Endometrium (tissue), 2 donors: ENCODE measurements at regions not wholly inside any gene's neighbourhood (a gene's known extent, or its start where the extent isn't known, plus 50 kb on each side); places are given as distances from the start of the nearest gene placed in this dataset.

Source experiments
- FAIRE-seq: peaks from 2 replicates; lab custom pipeline; 2012; peaks lifted over from hg19 to GRCh38; lab: Jason Lieb, UNC
- donor health status: control.
- donor health status: control.

DNA sequence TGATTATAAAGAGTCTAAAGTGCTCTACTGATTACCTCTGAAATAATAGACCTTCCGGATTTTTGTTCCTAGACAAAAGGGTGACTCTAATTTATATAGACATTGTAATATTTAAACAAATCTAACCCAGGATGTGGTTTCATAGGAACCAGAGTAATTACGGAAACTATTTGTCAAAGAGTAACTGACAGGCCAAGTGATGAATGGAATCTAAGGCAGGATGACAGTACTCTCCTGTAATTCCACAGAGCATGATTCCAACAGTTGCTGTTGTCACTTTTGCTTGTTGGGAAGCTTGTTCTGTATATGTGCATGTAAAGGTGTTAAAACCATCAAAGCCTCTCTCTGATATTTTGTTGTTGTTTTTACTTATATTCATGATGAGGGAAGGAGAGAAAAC, 1141.0 kb downstream of the IGSF11 start:
- FAIRE-seq: no peak

DNA sequence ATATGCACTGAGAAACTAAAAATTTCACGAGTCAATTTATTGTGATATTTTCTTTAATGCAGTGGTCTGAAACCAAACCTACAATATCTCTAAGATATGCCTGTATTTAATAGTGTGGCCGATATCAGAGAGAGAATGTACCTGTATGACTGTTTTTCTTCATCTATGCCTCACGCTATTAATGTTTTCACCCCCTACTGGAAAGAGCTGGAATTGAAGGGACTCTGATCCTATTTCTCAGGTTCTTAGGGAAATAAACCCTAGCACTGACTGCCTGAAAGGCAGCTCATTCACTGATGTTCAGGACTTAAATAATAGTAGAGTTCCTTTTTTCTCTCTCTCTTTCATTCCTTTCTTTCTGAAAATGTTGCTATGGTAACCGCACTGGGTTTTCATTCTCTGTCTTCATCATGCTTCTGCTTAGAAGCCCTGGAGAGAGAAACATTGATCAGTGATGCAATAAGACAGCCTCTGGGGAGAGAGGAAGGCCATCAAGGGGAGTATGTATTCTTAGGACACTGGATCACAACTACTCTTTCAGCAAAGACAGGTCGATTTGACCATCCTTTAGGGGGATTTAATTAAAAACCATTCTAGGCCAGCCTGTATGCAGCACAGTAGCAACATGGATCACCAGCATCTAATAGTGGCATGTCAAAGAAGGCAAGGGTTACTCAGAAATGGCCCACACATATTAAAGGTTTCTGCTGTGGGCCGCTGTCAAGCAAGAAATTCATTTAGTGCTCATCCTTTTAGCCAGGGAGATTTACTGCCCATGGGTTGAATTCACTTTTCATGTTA, 1135.7 kb downstream of the IGSF11 start:
- no peak for FAIRE-seq

DNA sequence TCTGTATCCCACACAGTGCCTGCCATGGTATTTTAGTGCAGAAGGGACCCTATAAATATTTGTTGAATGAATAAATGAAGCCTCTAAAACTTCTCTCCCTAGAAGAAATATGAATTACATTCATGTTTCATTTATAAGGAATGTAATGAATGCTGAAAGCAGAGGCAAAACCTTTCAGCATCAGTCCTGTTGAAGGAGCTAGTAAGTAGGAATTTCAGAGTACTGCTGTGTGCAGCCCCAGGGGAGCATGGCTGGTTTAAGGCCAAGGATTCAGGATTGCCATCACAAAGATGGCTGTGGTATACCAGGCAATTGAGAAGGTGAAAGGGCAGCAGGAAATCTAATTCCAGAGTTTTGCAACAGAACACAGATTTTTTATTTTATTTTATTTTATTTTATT, 1131.4 kb downstream of the IGSF11 start:
- FAIRE-seq: no peak

GRCh38 chr3:117910820-117911521, 1123.7 kb downstream of the IGSF11 start:
- FAIRE-seq: peak; percentile 75

GRCh38 chr3:117912352-117912751, 1122.3 kb downstream of the IGSF11 start:
- no peak for FAIRE-seq

DNA sequence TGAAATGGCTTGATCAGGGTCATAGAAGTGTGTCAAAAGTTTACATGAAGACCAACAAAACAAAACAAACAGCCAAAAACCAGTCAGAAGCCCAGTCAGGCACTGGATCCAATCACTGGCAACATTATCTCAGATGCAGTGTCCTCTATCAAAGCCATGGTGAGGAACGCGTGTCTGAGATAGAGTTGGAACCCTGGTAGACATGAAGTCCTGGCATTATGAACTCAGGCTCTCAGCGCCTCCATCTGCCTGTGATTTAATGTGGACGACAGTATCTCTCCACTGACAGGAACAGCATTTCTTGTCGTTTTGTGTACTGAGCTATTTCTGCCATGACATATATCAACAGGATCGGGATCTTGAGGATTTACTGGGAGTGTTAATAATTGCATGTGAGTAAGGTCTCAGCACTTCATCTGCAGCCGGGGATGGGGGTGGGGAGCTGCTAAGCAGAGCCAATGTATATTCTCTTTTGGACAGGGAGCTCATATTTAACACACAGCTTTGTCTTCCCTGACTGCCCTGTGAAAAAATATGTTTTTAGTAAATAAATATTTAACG, 1120.0 kb downstream of the IGSF11 start:
- no peak for FAIRE-seq

GRCh38 chr3:117916839-117917238, 1117.8 kb downstream of the IGSF11 start:
- no peak for FAIRE-seq

GRCh38 chr3:117919621-117920020, 1115.0 kb downstream of the IGSF11 start:
- no peak for FAIRE-seq

DNA sequence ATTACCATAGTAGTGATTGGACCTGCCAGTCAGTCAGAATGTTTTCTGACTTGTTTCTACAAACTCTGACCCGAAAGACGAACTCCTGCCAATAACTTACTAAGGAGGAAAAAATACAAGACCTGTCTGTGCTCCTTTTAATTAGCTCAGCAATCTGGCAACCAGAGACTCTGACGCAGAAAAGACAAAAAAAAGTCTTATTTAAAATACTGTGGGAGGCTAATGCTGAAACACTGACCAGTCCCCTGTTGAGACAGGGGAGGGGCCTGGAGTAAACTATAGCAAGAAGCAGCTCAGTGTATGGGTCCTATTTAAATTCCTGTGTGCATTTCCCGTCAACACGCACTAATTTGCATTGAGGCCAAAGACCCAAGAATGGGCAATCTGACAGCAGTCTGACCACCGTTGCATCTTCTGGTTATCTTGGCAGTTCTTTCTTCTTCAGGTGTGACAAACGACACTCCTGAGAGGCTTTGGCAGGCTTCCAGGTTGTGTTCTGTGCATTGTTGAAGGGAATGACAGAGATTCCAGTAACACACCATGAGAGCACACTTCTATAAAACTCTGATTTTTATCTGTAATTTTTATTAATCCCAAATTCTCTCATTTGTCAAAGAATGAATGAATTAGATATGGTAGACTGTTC, 1114.3 kb downstream of the IGSF11 start:
- FAIRE-seq: no peak

DNA sequence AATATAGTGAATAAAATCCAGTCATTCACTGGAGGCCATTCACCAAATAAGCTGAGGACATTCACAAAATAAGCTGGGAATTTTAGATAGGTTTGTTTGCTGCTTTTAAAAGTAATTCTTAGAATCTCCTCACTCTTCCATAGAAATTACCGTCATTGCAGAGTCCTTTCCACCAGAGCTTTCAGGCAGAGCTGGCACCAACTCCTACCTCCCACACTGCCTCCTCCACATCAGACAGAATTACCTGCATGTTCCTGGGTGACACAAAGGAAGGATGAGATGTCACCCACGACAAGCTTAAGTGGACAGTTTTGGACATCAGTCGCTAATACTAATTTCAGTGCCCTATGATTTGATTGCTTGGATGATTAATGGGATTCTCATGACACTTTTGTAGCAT, 1113.2 kb downstream of the IGSF11 start:
- FAIRE-seq: no peak

DNA sequence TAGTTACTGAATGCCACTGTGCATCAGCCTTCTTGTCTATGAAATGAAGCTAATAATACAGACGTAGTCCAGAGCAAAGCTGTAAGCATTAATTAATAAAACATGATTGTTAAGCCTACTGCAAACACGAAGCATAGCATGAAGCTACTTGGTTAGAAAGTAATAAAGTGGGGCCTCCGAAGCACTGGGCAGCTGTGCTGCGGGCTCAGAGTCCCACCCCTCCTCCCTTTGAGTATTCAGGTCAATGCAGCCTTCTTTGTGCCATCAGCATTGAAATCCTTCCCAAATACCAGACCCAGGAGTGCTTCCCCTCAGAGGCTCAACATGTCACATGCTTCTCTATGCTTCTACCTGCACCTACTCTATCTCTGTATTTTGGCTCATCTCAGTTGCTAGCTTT, 1112.6 kb downstream of the IGSF11 start:
- no peak for FAIRE-seq

DNA sequence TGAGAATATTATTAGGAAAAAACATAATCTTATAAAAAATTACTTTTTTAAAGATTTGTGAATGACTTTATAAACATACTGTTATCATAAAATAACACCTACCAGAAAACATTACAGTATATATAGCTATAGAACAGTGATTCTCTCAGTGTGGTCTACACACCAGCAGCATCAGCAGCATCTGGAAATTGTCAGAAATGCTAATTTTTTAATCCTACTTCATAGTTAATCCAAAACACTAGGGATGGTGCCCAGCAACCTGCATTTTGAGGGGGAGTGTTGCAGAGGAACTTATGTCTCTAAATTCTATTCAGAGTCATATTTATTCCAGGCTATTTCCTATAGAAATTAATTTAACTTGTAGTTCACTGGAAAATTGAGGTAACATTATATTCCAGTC, 1107.8 kb downstream of the IGSF11 start:
- FAIRE-seq: no peak

- no peak for FAIRE-seq
Measured at GRCh38 chr3:117927825-117928224, 1106.8 kb downstream of the IGSF11 start.

GRCh38 chr3:117928836-117929235, 1105.8 kb downstream of the IGSF11 start:
- no peak for FAIRE-seq

GRCh38 chr3:117932441-117932840, 1102.2 kb downstream of the IGSF11 start:
- no peak for FAIRE-seq

DNA sequence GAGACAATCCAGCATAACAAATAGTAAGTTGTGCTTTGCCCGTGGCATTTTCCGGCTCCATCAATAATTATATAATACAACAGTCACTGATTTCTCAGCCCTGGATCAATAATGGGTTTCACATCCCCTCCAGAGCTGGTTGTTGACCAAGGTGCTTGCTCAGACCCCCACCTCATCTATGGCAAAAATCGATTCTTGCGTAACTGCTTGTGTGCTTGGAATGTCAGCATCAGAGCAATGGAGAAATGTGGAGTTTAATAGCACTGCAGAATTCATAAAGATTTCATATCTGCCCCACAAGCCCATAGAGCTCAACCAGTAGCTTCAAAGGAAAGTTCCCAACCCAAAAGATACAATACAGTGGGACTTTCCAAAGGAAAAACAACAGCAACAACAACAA, 1098.5 kb downstream of the IGSF11 start:
- no peak for FAIRE-seq

DNA sequence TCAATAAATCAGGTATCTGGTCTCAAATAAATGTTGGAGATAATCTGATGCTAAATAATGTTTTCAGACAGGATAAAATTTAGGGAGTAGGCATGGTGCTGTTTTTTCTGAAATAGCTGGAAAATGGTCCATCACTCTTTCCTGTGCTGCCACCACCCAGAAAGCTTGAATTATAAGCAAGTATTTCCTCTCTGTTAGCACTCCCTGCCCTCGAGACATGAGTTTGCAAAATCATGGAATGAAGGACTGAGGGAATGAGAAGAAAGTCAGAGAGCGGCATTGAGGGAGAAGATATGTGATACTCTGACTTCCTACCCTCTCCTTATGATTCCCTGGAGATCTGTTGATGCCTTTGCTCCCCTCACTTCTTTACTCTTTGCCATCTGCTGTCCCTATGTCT, 1095.7 kb downstream of the IGSF11 start:
- no peak for FAIRE-seq

DNA sequence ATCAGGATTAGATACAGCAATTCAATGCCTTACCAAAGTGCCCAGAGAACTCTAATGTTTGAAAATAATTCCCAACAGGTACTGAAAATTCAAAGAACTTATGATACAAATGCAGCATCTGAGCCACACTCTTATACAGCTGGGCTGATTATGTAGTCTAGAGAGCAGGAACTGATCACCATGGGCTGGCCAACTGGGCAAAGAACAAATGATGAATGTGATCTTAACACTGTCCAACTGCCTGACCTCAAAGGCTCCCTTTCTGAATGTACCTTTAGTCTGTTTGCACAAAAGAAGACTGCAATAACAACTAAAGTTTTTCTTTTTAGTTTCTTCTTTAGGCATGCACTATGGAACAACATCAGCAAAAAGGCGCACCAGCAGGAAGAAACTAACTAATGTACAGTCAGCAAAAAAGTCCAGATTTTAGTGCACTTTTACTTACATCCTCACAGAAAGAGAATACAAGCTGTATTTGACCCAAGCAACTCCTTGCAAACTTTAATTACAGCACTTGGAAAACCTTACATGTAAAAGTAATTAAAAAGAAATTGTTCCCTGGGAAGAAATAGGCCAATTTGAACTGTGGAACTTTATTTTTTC, 1095.1 kb downstream of the IGSF11 start:
- FAIRE-seq: no peak

- no peak for FAIRE-seq
Measured at GRCh38 chr3:117941015-117941414, 1093.6 kb downstream of the IGSF11 start.

DNA sequence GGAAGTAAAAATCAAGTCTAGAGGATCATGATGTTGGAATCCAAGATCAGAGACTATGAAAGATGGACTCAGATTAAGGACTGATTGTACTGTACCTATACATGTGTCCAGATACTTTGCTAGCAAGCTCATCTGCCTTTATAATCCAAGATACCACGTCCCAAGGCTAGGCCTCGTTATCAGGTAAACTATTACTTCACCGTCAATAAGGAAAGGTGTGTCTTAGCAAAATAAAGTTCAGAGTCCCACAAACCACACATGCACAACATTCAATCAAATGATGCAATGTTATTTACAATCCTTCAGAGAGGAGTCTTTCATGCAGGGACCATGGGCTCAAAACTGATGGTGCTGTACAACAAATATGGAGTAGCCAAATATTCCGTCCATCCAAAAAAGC, 1092.9 kb downstream of the IGSF11 start:
- FAIRE-seq: no peak

GRCh38 chr3:117954131-117954530, 1080.5 kb downstream of the IGSF11 start:
- no peak for FAIRE-seq

DNA sequence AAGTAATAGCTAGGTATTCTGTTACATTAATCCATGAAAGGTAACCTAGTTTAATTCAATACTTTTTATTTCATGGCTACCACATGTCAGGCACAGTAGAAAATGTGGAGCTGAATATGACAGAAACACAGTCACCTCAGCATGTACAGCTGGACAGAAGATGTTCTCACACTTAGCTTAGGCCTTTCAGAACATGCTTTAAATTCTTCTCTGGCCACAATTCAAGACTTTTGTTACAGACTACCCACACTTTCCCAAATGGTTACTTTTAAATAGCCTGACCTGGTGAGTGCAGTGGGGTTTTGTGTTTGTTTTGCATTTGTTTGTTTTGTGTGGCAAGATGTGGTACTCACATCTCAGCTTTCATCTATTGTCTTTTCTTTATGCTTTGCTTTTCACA, 1079.5 kb downstream of the IGSF11 start:
- FAIRE-seq: peak; percentile 31

DNA sequence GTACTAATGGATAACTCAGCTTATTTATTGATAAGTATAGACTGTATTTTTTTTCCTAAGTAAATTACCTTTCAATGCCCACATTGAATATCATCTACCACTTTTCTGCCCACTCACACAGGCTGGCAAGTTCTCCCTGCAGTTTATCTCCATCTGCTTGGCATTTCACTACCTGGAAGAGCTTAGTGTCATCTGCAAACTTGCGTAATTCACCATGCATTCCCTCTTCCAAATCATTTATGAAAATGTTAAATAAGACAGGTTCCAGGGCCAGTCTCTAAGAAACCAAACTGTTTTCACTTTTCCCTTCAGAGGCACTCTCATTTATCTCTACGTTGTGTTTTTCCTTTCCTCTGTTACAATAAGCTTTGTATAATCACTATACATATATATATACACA, 1076.6 kb downstream of the IGSF11 start:
- FAIRE-seq: no peak
